GM21367 (cell line): ENCODE measurements at regions not wholly inside any gene's neighbourhood (a gene's known extent, or its start where the extent isn't known, plus 50 kb on each side); places are given as distances from the start of the nearest gene placed in this dataset.
"Not testable (repeated sequence)": the region's sequence is repeated elsewhere in the genome, so short reads cannot be mapped to it uniquely, and the experiment has no call there.

Experiments
- ATAC-seq: cut with Tn5 transposase; IDR thresholded peaks from one replicate; pipeline ENCODE4 v1.9.1; 2021; ENCODE audit not compliant: unreplicated experiment

- no peak for ATAC-seq
Observed at GRCh38 chr14:65153101-65153500, 50.8 kb upstream of the MAX start.

DNA sequence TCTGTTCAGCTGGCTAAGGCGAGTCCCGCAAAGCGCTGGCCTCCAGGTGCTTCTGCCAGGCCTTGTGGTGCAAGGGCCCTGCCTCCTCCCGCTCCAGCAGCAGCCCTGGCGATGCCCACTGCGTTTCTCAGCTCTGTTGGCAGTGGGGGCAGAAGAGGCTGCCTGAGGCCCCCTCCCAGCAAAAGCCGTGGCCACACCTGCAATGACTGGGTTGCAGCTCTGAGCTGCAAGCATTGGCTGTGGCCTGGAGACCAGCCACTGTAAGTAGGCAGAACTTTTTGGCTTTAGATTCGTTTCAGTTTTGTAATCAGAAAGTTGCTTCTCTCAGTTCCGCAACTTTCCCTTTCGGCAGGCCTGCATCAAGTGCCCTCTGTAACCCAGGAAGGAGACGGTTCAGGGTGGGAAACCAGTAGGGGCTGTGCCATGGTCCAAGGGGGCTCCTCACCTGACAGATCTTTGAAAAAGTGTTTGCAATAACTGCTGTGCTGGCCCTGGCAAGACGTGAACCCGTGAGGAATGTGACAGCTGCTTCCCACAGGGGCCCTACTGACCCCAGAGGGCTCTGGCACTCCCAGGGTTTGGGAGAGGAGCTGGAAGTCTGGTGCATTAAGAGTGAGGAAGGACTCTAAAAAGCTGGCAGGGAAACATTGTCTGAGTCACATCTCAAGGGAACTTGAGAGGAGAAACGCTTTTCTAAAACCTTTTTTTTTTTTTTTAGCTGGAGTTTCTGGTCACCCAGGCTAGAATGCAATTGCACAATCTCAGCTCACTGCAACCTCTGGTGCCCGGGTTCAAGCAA is 54.5 kb upstream of the MAX start:
- ATAC-seq: peak; percentile 56

GRCh38 chr14:65159281-65160062 is 57.2 kb upstream of the MAX start:
- peak; percentile 59 for ATAC-seq

GRCh38 chr14:65160091-65160490 is 57.8 kb upstream of the MAX start:
- no peak for ATAC-seq

- ATAC-seq: no peak
Observed at GRCh38 chr14:65162031-65162430, 59.7 kb upstream of the MAX start.

DNA sequence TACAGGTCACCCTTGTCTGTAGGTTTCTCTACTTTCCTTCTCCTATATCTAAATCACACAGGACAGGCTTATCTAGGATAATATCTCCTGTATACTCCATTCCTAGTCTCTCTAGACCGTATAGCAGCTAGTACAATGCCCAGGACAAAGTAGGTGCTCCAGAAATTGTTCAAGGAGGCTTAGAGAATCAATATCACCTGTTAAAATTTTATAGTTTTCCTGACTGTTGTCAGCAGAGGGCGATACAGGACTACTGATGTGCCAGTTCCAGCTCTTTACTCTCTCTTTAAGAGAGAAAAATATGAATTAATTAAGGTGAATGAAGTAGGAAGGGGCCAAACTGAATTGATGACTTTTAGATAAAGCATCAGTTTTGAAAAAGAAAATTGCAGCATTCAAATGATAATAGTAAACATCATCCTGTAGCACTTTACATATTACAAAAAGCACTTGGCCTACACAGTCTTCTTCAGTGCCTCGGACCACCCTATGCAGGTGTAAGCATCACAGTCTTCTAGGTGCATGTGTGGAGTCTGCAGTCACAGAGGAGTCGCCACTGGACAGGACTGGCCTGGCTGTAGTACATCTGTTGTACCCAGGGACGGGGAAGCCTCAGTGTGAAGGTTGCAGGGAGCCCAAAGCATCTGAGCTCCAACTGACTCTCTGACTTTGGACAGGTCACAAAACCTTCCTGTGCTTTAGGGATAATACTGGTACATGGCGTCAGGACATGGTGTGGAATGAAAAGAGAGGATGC is 61.9 kb upstream of the MAX start:
- no peak for ATAC-seq

DNA sequence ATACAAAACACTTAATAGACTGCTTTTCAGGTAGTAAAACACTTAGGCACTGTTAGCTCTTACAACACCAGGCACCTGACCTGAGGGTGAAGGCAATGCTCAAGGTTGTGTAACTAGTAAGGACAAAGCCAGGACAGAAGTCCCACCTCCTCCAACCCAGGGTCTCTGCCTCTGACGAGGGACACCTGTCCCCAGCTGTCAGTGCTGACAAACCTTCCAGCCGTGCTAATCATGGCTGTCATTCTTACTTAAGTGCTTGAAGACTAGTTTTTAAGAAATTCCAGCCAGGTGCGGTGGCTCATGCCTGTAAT is 62.5 kb upstream of the MAX start:
- no peak for ATAC-seq

- ATAC-seq: no peak
Observed at GRCh38 chr14:65167072-65167645, 64.8 kb upstream of the MAX start.

- no peak for ATAC-seq
Observed at GRCh38 chr14:65168840-65169239, 66.5 kb upstream of the MAX start.

DNA sequence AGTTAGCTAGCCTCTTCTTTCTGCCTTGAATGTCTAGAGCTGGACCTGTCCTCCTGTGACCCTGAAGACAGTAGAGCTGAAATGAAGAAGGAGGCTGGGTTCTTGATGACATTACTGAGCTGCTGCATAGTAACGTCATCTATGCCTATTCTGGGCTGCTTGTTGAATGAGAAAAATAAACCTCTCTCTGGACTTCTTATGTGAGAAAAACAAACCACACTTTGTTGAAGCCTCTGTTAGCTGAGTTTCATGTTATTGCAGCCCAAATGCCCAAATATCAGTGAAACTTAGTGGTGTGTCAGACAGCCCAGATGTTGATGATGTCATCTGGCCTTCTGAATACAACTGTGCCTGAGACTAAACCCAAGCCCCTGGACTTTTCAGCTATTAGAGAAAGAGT is 67.0 kb upstream of the MAX start:
- peak; percentile 81 for ATAC-seq

DNA sequence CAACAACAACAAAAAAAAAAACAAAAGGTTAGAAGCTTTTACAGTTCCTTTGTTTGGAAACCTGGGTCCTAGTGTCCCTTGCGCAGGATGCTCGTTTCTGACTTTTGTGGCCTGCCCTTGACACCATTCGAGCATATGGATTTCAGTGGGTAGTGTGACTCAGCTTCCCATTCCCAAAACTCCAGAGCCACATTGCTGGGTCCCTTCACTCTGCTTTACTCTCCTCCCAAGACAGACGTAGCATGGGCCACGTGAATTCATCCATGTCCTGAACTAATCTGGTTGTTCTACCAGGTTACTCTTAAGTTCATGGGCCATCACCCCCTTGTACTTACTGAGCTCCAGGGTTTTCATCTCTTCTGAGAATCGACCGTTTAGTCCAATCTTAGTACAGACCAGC is 68.0 kb upstream of the MAX start:
- ATAC-seq: no peak

DNA sequence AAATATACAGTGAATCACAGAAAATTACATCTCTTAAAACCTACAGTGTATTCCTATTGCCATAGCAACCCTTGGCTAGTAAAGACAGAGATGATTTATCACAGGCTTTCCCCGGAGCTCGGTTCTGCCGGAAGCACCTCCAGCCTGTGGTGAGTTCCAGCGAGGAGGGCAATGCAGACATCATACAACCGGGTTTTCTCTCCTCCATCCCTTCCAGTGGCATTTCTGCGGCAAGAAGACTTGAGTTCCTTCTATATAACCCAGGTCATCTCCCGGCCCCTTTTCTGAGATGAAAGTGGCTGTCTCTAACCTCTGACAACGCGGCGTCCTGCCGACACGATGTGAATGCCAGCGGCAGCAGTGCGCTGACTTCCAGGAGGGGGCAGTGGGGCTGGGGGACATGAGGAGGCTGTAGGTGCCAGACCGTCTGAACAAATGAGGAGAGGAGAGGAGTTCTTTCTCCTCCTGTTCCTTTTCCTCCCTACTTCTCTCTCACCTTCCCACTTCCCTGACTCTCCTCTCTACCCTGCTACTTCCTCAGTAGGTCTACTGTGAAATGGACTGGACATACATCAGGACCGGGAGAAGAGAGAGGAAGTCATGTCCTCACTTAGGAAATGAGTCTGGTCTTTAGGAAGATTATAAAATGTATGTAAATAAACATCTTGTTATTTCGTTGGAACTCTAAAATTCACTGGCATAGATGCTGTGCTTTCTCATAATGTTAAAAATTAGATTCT is 68.6 kb upstream of the MAX start:
- ATAC-seq: no peak

DNA sequence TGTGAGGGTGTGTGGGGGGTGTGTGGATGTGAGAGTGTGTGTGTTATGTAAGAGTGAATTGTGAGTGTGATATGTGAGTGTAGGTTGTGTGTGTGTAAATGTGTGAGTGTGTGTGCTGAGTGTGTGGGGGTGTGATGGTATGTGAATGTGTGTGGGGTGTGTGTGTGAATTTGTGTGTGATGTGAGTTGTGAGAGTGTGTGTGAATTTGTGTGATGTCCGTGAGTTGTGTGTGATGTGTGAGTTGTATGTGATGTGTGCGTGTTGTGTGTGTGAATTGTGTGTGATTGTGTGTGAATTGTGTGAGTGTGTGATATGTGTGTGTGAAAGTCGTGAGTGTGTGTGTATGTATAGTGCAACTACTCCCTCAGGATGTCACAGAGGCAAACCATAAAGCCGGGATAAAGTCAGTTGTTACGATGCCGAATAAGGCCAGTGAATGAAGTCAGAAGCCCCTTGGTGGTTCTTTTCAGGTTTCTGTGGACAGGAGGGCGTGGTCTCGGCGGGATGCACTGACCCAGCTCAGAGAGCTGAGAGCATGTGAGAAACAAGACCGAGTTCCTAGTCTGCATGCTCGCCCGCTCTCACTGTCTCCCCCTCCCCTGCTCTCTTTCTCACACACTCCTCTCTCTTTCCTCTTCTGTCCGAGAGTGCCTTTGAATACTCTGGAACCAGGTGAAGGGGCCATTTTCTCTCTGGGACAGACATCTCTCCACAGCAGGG is 71.8 kb upstream of the MAX start:
- no peak for ATAC-seq

- ATAC-seq: no peak
Observed at GRCh38 chr14:65174783-65175182, 72.5 kb upstream of the MAX start.

DNA sequence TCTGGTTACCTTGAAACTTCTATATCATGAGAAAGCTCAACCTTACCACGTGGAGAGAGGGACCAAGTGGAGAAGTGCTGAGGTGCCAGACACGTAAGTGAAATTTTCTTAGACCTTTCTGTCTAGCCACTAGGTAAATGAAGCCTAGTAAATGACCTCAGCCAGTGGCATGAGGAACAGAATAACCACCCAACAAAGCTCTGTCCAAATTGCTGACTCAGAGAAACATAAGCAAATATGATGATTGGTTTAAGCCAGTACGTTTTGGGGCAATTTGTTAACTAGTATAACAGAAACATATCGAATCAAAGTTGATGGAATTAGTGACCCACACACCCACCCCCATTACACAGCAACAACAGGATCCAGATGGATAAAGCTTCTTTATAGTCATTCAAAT is 75.2 kb upstream of the MAX start:
- no peak for ATAC-seq

- not testable (repeated sequence) for ATAC-seq
Observed at GRCh38 chr14:65179231-65179630, 76.9 kb upstream of the MAX start.

DNA sequence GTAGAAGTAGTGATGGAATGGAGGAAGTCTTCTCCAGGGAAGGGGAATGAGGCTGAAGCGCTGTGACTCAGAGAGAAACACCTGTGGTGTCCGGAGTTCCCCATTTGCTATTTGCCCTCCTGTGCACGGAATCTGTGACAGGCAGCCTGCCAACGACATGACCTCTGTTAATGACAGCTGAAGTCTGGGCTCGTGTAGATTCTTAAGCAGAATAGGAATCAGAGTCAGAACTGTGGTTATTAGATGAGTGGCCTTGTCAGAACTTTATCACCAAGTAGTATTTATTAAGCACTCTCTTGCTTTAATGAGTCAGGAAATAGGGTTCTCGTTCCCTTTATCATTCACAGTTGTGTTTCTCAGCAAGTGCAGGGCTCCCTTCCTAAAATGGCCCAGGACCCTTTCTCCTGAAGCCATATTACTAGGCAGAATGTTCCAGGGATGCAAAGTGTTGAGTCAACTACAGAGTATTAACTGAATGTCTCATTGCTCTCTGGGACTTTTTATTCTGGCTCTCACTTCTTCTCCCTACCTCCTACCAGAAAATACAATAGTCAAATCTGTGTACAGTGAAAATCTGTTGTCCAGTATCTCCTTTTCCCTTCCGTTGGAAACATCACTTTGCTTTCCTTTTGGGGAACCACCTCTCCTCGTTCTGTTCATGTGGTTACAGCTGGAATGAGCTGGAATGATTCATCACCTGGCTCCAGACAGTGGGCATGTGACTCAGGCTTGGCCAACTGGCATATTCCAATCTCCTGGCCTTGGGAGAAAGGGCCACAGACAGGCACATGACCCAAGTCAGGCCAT is 77.8 kb upstream of the MAX start:
- peak; percentile 77 for ATAC-seq

GRCh38 chr14:65180725-65181025 is 78.4 kb upstream of the MAX start:
- peak; percentile 2 for ATAC-seq

DNA sequence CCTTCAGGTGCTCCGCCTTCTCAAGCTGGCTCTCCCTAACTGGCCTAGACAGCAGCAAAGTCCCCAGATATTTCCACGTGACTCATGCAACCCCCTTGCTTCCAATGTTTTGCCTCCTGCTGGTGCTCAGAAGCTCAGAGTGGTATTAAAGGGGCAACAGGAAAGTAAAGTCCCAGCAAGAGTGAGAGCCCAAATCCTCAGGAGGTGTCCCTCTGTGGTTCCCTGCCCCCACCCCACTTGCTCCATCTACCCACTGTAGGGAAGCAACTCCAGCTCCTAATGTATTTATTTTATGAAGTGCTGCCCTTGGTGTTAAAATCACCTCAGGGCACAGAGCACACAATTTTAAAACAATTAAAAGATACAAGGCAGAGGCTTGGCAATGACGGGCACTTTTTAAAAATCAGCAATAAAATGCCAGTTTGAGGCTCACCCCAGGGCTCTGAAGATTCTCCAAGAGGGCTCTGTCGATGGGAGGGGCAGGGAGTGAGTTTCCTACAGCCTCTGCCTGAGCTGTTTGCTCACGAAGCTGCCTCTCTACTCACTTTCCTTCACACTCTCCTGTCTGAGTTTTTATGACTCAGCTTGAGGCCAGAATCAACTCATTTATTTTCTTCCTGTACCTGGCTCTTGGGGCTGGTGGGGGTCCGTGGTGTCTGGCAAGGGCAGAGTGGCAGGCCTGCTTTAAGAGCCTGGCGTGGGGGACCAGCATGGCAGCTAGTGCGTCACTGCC is 81.9 kb upstream of the MAX start:
- ATAC-seq: no peak
